ENCODE measurements at regions not wholly inside any gene's neighbourhood (a gene's known extent, or its start where the extent isn't known, plus 50 kb on each side); places are given as distances from the start of the nearest gene placed in this dataset.

DNA sequence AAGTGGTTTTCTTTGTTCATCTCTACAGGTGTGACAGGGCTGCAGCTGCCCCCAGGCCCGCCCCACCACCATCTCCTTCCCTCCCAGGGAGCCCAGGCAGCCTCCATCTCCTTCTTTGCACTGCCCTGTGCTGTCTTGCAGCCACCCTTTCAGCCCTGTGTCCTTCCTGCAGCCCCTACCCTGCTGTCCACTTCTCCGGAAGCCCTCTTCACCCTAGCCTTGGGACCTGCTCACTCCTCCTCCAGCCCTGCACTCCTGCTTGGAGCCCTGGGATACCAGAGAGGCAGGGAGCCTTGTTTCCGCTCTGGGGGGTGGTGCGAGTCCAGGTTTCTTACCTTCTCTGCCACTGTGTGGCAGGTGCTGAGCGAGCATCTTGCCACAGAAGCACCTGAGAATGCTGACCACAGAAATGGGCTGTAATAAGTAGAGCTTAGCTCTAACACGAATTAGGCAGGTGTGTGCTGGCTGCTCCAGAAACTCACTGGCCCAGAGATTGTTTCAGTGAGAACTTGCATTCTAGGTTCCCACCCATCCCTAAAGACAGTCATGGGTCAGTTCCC lies 51.3 kb upstream of the GADD45G start:
- Histone ChIP-seq H3K9ac (no peak overlapping the region), H4K20me1 (ENCODE audit: insufficient read depth) (no peaks in the 10 kb centered on the region), H3K9me2 (no peaks in the 10 kb centered on the region), H3K4me1 (ENCODE audit: control insufficient read depth in 1 of 2, insufficient read depth in 2 of 2, low read depth in 1 of 2, low read length in 1 of 2) (no peaks in the 10 kb centered on the region), H3K36me3 (replicated peaks in 1 of 2; ENCODE audit: control insufficient read depth in 1 of 2, insufficient read depth in 2 of 2, low read length in 1 of 2) (no peaks in the 10 kb centered on the region), H3K79me2 (ENCODE audit: insufficient read depth) (no peaks in the 10 kb centered on the region), H3K9me3 (no peaks in the 10 kb centered on the region), H3K27ac (ENCODE audit: low read depth in 2 of 2, low read length in 1 of 2) (no peak overlapping the region), H3K4me3 (ENCODE audit: low read depth in 2 of 2, low read length in 1 of 2) (no peak overlapping the region), H2AFZ (ENCODE audit: low read depth) (no peak overlapping the region), H3K27me3 (ENCODE audit: insufficient read depth) (no peaks in the 10 kb centered on the region), H3F3A (replicated peaks; ENCODE audit: insufficient read depth) (no peaks in the 10 kb centered on the region), H3K4me2 (no peak overlapping the region)
- TF ChIP-seq SIN3A (IDR thresholded peaks at IDR 0.05; ENCODE audit: borderline replicate concordance, low read depth, low read length) (no peak), GATA2 (CRISPR knock-in tag; IDR thresholded peaks at IDR 0.05) (no peak), TEAD4 (IDR thresholded peaks at IDR 0.05; ENCODE audit: borderline replicate concordance, insufficient read depth) (no peak), ELF1 (IDR thresholded peaks at IDR 0.05) (no peak), JUND (IDR thresholded peaks at IDR 0.05) (no peak)
- POLR2A ChIA-PET, result no interaction called here
- no peak for DNase-seq
- 55% methylated on average over 3 of the region's 6 CpGs for WGBS (ENCODE audit: low lambda C conversion rate)
- CTCF ChIA-PET, result interaction anchor here (0.7 to 0.9 kb wide), 2 partner anchors 22 to 44 kb away, joined by 3 read pairs; no protein-coding TSS in a partner anchor

DNA sequence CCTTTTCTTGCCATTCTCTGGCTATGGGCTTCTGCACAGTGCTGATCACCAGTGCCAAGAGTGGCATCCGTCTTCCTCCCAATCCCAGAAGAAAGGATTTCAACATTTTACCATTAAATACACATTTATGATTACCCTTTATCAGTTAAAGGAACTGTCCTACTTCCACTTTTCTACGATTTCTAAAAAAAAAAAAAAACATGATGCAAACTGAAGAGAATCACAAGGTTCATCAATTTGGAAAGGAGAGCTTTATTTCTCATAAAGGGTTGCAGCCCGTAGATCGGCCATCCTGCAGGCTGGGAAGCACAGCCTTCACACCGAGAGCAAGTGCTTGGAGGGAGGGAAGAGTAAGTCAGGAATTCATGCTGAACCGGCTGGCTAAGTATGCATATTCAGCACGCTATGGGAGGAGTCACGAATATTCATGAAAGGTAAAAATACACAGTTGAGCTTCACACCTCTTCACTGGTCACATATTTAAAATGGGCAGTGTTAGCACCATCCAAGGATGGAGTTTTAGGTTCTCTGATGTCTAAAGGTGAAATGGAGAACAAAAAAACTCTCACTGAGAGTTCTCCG lies 52.5 kb upstream of the SEMA4D start:
- Histone ChIP-seq H3K27me3 (ENCODE audit: insufficient read depth) (no peaks in the 10 kb centered on the region), H2AFZ (ENCODE audit: low read depth) (no peak overlapping the region), H3K36me3 (replicated peaks in 1 of 2; ENCODE audit: control insufficient read depth in 1 of 2, insufficient read depth in 2 of 2, low read length in 1 of 2) (no peaks in the 10 kb centered on the region), H3K79me2 (ENCODE audit: insufficient read depth) (no peaks in the 10 kb centered on the region), H3K4me2 (no peak overlapping the region), H3F3A (replicated peaks; ENCODE audit: insufficient read depth) (no peaks in the 10 kb centered on the region), H3K27ac (ENCODE audit: low read depth in 2 of 2, low read length in 1 of 2) (no peak overlapping the region), H3K9ac (no peak overlapping the region), H3K4me1 (ENCODE audit: control insufficient read depth in 1 of 2, insufficient read depth in 2 of 2, low read depth in 1 of 2, low read length in 1 of 2) (no peaks in the 10 kb centered on the region), H3K9me2 (no peaks in the 10 kb centered on the region), H4K20me1 (ENCODE audit: insufficient read depth) (no peaks in the 10 kb centered on the region), H3K9me3 (no peaks in the 10 kb centered on the region), H3K4me3 (ENCODE audit: low read depth in 2 of 2, low read length in 1 of 2) (no peak overlapping the region)
- DNase-seq, result no peak
- no peak for TF ChIP-seq EP300 (IDR thresholded peaks at IDR 0.05; ENCODE audit: borderline replicate concordance in 1 of 2, low read depth in 1 of 2, low read length in 1 of 2)
- TF ChIP-seq CHD2 (IDR thresholded peaks at IDR 0.05; ENCODE audit: low read length, partially characterized antibody), result no peak
- no peak for TF ChIP-seq RCOR1 (IDR thresholded peaks at IDR 0.05; ENCODE audit: low read length)
- TF ChIP-seq, protein P1, sequence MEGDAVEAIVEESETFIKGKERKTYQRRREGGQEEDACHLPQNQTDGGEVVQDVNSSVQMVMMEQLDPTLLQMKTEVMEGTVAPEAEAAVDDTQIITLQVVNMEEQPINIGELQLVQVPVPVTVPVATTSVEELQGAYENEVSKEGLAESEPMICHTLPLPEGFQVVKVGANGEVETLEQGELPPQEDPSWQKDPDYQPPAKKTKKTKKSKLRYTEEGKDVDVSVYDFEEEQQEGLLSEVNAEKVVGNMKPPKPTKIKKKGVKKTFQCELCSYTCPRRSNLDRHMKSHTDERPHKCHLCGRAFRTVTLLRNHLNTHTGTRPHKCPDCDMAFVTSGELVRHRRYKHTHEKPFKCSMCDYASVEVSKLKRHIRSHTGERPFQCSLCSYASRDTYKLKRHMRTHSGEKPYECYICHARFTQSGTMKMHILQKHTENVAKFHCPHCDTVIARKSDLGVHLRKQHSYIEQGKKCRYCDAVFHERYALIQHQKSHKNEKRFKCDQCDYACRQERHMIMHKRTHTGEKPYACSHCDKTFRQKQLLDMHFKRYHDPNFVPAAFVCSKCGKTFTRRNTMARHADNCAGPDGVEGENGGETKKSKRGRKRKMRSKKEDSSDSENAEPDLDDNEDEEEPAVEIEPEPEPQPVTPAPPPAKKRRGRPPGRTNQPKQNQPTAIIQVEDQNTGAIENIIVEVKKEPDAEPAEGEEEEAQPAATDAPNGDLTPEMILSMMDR (IDR thresholded peaks at IDR 0.05), result no peak
- TF ChIP-seq, protein P2, sequence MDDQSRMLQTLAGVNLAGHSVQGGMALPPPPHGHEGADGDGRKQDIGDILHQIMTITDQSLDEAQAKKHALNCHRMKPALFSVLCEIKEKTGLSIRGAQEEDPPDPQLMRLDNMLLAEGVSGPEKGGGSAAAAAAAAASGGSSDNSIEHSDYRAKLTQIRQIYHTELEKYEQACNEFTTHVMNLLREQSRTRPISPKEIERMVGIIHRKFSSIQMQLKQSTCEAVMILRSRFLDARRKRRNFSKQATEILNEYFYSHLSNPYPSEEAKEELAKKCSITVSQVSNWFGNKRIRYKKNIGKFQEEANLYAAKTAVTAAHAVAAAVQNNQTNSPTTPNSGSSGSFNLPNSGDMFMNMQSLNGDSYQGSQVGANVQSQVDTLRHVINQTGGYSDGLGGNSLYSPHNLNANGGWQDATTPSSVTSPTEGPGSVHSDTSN (IDR thresholded peaks at IDR 0.05), result no peak
- no peak for TF ChIP-seq JUND (IDR thresholded peaks at IDR 0.05)
- ChIA-PET CTCF (interaction anchor here (0.8 to 3.8 kb wide), 10 partner anchors 12 to 232 kb away, joined by 3 to 52 read pairs (median 7); partner anchors contain the start of gene SECISBP2), POLR2A (interaction anchor here (0.6 kb wide), 1 partner anchor 120 kb away, joined by 5 read pairs; no protein-coding TSS in a partner anchor)
- 68% methylated on average over 9 of the region's 9 CpGs for WGBS (ENCODE audit: low lambda C conversion rate)

Data from SK-N-SH (cell line).